Anterior cingulate cortex (tissue), 58 donors: ENCODE measurements at regions not wholly inside any gene's neighbourhood (a gene's known extent, or its start where the extent isn't known, plus 50 kb on each side); places are given as distances from the start of the nearest gene placed in this dataset.
"Not testable (repeated sequence)": the region's sequence is repeated elsewhere in the genome, so short reads cannot be mapped to it uniquely, and the experiment has no call there.

Experiments used
- DNase-seq, 58 donors: peaks; one replicate each; lab custom pipeline; 2025; lab: John Stamatoyannopoulos, UW

DNA sequence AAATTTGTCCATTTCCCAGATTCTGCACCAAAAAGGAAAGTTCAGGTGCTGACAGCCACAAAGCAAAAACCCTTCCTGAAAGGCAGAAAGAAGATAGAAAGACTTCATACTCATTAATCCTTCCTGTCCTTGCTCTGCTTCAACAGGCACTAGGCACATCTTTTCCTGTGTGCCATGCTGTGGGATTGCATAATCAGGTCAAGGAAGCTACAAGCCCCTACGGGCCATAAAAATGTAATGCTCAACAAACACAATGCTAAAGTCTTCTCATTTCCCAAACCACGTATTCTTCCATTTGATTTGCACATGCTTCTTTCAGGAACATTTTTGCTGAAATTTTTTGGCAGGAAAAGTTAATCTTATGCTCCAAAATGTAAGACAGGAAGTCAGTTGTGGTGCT, 710.9 kb upstream of the ZP4 start:
- DNase-seq, result not testable (repeated sequence)

DNA sequence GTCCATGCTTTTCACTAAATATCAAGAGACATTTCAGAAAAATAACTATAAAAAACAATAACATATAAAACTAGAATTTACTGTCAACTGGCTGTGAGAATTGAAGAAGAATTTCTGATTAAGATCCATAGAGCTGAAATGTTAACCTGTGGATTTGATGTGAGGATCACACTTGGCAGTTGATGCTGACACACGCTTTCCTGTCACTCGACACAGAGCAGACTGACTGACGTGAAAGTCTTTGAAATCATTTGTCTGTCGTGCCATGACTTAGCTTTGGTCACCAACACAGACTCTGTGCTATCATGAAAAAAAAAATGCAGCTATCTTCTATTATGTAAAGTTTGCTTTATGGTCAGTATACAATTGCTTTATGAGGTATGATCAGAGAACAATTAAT, 706.0 kb upstream of the ZP4 start:
- DNase-seq, result no peak

DNA sequence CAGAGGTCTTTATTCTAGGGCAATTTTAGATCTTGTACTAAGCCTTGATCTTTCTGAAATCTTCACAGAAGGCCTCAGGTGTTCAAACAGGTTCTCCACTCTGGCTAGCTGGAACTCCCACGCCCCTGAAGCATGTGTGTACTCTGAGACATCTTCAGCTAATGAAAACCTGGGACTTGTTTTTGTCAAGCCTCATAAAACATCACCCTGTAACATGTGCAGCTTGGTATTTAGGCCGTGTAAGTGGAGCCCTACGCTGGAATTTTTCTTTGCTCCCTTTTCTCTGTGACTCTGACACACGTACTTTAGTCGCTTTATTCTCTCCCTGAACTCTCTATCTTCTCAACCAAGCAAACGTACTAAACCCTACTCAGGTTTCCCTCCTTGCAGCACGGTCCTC, 701.9 kb upstream of the ZP4 start:
- DNase-seq, result no peak

DNA sequence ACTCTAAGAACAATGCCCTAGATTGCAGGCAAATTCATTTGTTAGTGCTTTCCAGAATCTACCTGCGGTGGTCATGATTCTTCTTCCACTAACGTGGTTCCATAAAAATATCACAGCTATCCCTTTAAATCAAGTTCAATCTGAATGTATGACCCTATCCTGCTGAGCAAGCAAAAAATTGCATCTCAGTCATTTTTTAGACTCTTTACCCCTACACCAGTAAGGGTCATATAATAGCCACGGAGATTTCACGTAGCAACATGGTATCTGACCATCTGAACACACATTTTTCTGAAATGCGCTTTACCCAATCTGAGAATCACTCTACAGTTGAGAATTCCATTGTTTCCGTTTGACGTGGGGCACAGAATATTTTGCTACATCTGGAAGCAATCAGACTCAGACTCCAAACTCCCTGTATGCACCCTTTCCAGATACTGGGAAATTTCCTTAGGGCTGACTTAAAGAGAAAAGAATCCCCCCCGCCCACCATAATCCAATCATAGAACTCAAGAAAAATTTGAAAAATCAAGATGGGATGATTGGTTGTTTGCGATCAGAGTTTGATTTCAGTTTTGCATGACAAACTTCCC, 699.2 kb upstream of the ZP4 start:
- no peak for DNase-seq

DNA sequence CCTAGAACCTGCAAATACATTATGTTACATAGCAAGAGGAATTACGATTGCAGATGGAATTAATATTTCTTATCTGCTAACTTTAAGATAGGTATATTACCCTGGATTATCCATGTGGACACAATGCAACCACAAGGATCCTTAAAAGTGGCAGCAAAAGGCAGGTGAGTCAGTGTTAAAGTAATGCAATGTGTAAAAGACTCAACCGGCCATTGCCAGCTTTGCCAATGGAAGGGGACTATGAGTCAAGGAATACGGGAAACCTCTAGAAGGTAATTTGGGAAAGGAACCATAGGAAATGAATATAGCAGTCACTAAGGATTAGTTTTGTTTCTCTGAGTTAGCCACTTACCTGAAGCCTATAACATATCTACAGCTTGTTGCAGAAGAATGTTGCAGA, 692.1 kb upstream of the ZP4 start:
- no peak for DNase-seq

DNA sequence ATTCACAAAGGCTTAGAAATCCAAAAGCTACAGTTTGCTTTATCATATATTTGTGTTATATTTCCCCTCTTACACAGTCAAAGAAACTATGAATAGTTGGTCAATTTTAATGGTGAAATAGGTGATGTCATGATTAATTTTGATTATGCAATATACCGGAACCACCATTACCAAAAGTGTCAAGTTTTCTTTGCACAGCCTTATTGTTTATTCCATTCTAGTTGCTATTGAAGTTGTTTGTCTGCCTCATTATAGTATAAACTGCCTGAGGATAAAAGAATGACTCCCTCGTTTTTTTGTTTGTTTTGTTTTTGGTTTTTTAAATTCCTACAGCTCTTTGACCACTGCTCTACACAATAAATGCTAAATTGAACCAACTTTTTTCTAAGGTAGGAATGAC, 690.6 kb upstream of the ZP4 start:
- DNase-seq, result no peak

DNA sequence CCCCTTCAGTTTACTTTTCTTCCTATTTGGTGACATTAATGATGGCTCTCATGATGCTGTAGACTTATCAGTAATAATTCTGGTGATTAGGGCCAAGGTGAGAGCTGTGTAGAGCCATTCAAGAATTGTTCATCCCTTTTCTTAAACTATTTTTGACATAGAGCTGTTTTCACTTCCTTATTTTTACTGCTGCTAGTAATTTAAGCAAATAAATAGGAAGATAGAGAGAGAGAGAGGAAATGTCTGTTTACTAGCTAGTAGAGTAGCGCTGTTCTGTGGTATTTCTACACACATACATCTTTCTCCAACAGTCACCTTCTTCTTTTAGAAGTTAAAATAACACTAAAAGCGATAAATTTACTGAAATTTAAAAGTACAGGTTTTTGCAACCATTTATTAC, 678.0 kb upstream of the ZP4 start:
- no peak for DNase-seq

DNA sequence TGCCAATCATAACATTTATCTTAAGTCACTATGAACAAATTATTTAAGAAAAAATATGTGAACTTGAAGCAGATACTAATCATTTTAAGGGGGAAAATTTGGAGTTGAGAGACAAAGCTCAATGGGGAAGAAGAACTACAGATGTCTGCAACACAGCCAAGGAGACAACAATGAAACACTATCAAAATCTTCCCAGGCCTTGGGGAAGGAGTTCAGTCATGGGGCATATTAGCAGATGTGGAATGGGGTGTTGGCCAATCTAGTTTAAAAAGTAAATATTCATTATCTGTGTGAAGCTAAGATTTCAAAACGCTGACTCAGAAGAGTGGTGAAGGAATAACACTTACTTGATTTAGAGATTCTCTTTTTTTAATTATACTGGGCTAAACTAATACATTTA, 671.6 kb upstream of the ZP4 start:
- DNase-seq, result no peak

DNA sequence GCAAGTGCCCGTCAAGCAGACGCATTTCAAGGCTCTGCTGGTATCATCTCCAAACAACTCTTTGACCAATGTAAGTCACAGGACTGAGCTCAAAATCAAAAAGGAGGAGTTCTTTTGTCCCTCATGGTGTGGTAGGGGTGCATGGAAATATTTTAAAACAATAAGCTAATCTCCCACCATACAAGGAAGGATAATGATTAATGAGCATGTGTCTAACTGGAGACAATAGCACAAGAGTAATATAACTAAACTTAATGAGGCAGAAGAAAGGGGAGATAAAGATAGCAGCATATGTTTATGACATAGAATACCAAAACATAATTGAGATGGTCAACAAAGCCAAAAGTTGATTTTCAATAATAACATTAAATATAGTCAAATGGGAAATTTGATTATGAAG, 668.0 kb upstream of the ZP4 start:
- no peak for DNase-seq

DNA sequence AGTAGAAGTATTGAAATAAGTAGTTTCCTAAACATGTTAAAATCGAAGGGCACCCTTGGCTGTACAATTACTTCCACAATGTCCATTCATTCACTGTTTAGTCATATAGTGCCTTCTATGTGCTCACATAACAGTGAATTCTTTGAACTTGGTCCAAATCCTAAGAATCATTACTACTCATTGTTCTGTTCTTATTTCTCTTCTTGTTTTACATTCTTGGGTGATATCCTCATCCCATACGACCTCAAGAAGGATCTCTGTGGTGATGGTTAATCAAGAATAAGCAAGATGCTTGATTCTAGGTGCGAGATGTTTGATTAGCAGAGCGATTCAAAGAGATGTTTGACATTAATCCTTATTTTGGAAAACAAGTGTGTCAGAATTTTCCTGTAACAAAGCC, 667.4 kb upstream of the ZP4 start:
- no peak for DNase-seq

DNA sequence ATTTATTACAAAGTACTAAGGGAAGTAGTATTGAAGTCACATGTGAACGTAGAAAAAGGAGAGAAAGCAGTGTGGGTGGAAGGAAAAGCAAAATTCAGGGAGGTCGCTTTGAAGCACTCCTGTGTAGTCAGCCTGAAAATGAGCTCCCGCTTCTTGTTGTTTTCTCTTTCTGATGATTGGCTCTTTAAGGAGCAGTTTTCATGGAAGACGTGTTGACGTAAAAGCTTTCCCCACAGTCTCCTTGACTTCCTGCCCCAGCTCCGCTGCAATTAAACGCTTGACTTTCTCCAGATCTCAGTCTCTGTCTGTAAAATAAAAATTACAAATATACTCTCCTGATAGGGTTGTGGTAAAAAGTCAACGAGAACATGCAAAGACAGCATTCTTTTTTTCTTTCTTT, 661.5 kb upstream of the ZP4 start:
- no peak for DNase-seq

DNA sequence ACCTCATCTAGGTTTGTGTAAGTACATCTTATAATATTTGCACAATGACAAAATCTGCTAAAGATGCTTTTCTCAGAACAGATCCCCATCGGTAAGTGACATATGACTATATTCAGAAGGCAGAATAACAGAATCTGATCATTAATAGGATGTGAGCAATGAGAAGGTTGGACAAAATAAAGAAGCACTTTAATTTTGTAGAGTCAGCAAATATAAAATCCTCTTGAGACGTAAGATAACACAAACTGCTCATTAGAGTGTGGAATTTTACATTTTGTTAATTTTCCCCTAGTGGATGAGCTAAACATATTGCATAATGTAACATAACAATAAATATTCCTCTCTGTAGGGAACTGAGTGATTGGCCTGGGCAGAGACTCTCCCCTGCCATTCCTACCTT, 658.4 kb upstream of the ZP4 start:
- DNase-seq, result no peak

DNA sequence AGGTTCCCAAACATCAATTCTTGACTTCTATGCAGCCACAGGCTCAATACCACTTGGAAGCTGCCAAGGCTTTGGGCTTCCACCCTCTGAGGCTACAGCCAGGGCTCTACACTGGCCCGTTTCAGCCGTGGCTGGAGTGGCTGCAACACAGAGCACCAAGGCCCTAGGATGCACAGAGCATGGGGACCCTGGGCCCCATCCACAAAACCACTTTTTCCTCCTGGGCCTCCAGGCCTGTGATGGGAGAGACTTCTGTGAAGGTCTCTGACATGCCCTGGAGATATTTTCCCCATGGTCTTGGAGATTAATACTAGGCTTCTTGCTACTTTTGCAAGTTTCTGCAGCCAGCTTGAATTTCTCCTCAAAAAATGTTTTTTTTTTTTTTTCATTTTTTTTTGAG, 655.4 kb upstream of the ZP4 start:
- DNase-seq, result no peak

DNA sequence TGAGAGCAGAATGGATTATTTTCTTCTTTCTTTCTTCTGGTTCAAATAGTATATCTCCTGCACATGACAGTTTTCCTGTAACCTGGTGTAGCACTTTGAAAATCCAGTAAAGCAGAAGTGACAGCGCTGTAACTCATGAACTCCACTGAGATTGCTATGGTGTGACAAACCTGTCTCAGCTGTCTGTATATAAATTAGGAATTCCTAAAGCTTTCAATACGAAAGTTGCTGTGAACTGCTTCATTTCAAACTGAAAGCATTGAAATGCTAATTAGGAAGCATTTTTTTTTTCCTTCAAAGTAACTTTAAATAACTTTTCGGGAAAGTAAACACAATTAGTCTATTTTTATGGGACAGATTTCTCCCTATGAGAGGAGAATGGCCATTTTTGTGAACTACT, 646.9 kb upstream of the ZP4 start:
- no peak for DNase-seq

DNA sequence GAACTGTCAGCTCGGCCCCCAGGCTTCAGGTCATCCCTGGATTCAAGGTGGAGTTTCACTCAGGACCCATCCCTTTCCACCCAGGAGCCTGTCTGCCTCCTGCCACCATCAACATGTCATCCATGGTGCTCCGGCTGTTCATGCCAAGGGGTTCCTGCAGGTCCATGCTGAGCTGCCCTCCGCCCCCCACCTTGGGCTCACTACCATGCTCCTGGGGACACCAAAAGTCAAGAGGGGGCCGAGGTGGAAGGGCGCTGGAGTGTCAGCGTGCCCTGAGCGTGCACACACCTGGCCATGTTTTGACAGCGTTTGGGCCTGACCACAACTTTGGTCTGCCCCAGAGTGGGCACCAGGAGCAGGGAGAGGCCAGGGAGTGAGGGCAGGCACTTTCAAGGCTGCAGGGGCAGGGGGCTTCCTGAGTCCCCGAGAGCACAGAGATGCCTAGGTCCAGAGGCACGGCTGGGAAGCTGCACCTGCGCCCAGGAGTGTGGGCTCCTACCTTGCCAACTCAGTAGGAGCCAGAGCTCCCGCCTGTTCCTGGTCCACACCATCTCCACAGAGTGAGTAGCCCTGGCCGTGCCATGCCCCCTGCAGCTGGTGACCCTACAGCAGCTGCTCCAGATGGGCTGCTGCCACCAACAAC, 639.6 kb upstream of the ZP4 start:
- DNase-seq, result no peak

DNA sequence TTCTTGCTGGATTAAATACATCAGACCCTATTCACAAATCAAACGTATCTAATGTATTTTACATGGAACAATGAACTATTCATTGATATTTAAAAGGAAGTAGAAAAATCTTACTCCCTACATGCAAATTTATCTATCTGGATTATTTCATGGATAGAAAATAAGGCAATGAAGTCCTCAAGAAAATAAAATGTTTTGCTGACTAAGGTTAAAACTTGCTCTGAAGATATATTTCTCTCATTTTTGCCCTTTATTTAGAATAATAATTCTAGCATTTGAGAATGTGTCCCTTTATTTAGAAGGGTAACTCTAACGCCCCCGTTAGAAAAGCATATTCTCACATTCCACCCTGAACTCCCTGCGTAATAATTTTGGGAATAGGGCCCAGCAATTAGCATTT, 627.0 kb upstream of the ZP4 start:
- no peak for DNase-seq

DNA sequence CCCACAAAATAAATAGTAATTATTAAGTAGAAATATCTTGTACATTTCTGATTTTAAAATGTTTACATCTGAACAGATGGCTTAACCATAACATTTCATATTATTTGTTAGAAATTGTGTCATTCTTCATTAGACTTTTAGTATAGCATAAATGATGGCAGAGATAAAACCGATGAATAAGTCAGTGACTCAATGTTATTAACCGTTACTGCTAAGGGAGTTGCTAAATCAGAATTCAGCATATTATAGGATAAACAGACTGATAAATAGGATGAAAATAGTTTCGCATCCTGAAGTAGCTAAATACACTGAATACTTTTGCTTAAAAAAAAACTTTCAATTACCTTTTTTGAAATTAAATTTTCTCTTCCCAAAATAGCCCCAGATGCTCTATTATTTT, 610.6 kb upstream of the ZP4 start:
- DNase-seq, result no peak

DNA sequence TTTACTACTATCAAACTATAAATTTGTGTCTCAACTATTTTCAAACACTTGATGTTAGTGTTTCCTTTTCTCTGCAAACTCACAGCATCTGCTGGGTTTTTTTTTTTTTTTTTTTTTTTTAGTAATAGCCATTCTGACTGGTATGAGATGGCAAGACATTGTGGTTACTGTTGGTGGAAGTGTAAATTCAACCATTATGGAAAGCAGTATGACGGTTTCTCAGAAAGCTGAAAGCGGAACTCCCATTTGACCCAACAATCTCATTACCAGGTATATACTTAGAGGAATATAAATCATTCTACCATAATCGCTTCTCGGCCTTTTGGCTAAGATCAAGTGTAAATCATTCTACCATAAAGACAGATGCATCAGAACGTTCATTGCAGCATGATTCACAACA, 608.3 kb upstream of the ZP4 start:
- DNase-seq, result no peak

DNA sequence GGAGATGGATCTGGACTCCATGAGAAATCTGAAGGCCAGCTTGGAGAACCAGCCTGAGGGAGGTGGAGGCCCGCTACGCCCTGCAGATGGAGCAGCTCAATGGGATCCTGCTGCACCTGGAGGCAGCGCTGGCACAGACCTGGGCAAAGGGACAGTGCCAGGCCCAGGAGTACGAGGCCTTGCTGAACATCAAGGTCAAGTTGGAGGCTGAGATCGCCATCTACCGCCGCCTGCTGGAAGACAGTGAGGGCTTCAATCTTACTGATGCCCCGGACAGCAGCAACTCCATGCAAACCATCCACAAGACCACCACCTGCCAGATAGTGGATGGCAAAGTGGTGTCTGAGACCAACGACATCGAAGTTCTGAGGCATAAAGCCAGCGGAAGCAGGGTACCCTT, 601.5 kb upstream of the ZP4 start:
- no peak for DNase-seq

DNA sequence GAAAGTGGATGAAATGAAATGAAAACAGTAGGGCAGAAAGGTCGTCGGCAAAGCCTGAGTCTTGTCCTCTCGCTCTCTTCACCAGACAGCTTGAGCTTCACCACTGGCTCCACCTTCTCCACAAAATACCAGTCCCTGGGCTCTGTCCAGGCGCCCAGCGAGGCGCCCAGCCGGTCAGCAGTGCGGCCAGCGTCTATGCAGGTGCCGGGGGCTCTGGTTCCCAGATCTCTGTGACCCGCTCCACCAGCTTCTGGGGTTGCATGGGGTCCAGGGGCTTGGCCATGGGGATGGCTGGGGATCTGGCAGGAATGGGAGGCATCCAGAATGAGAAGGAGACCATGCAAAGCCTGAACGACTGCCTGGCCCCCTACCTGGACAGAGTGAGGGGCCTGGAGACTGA, 600.5 kb upstream of the ZP4 start:
- DNase-seq, result no peak

DNA sequence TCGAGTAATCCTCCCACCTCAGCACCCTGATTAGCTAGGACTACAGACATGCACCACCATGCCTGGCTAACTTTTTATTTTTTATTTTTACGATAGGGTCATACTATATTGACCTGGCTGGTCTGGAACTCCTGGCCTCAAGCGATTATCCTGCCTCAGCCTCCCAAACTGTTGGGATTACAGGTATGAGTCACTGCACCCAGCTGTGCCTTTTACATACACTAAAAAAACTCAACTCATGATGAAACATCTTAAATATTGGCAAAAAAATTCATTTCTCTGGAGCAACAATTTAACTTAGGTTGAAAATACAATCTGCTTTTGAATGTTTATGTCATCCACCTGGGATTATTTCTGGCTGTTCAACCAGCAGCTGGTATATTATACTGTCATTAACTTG, 598.3 kb upstream of the ZP4 start:
- DNase-seq, result no peak

DNA sequence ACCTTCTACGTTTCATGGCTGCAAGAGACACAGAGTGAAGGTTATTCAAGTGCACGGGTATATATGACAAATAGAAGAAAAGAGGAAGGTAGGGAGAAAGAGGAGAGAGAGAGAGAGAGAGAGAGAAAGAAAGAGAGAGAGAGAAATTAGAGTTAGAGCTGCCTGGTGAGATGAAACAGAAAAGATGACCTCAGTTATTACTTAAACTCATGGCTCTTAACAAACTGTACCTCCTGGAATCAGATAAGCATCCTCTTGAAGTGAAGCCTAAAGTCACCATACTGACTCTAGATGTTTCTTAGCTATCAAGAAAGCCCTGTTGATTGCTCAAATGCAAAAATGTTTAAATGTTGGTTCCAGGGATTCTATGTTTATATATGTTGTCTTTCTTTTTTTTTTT, 597.7 kb upstream of the ZP4 start:
- DNase-seq, result no peak

DNA sequence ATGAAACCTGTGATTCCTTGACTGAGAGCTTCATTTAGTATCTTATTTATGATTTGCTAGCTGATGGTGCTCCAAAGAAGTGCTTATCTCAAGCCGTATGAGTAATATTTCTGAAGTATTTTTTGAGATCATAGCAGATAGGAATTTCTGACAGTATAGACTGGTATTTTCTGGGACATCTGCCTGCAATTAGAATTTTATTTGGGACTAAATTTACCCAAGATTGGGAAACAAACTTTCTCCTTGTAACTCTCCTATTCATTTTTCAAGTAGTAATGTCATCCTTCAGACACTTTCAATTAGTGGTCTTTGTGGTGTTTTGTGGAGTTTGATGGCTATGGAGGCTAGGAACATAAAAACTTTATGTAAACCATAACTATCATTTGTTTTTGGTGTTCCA, 597.2 kb upstream of the ZP4 start:
- no peak for DNase-seq
